ENCODE measurements at regions not wholly inside any gene's neighbourhood (a gene's known extent, or its start where the extent isn't known, plus 50 kb on each side); places are given as distances from the start of the nearest gene placed in this dataset.

DNA sequence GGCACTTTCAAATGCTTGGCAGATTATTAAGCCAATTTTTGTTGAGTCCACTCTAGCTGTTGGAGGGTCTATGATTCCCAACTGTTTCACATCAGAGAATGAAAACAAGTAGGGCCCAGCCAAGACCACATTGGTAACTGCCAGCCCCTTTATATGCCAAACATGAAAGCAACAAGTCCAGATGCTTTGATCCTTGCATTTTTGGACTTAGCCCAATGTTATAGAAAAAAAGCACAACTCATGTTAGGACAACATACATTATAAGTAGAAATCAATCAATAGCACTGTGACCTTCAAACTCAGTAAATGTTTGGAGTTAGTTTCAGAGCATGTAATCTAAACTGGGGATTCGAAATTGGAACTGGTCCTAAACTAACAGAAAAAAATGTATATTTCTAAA lies 674.7 kb downstream of the MECOM start:
- Mint-ChIP-seq H3K27ac (ENCODE audit: unreplicated experiment) (no peak overlapping the region), H3K27me3 (ENCODE audit: low read depth, unreplicated experiment) (no peaks in the 10 kb centered on the region), H3K4me3 (ENCODE audit: unreplicated experiment) (no peak overlapping the region), H3K9me3 (ENCODE audit: unreplicated experiment) (no peaks in the 10 kb centered on the region), H3K36me3 (ENCODE audit: low read depth, unreplicated experiment) (no peaks in the 10 kb centered on the region), H3K4me1 (ENCODE audit: low read depth, unreplicated experiment) (no peaks in the 10 kb centered on the region)
- no peaks in the 10 kb centered on the region for H3K4me1 ChIP-seq (ENCODE audit: insufficient read depth, low read length)
- H3K36me3 ChIP-seq (ENCODE audit: insufficient read depth, low read length): no peaks in the 10 kb centered on the region
- DNase-seq (ENCODE audit: low read depth) (no peak), FAIRE-seq (no peak)
- no peak overlapping the region for H3K9ac ChIP-seq (ENCODE audit: low read length)
- no peaks in the 10 kb centered on the region for H3K9me3 ChIP-seq (ENCODE audit: insufficient read depth, low read depth, low read length)
- no peak overlapping the region for H2AFZ ChIP-seq (ENCODE audit: low read depth, low read length)
- H3K4me3 ChIP-seq (ENCODE audit: insufficient read depth, low read depth, low read length): no peak overlapping the region
- H3K79me2 ChIP-seq (ENCODE audit: insufficient read depth, low read length): no peaks in the 10 kb centered on the region
- no peak overlapping the region for H3K4me2 ChIP-seq (ENCODE audit: low read length)
- no peaks in the 10 kb centered on the region for H3K27me3 ChIP-seq (ENCODE audit: insufficient read depth, low read length)
- no peak overlapping the region for H3K27ac ChIP-seq (ENCODE audit: low read depth, low read length)
- TF ChIP-seq, protein P1, sequence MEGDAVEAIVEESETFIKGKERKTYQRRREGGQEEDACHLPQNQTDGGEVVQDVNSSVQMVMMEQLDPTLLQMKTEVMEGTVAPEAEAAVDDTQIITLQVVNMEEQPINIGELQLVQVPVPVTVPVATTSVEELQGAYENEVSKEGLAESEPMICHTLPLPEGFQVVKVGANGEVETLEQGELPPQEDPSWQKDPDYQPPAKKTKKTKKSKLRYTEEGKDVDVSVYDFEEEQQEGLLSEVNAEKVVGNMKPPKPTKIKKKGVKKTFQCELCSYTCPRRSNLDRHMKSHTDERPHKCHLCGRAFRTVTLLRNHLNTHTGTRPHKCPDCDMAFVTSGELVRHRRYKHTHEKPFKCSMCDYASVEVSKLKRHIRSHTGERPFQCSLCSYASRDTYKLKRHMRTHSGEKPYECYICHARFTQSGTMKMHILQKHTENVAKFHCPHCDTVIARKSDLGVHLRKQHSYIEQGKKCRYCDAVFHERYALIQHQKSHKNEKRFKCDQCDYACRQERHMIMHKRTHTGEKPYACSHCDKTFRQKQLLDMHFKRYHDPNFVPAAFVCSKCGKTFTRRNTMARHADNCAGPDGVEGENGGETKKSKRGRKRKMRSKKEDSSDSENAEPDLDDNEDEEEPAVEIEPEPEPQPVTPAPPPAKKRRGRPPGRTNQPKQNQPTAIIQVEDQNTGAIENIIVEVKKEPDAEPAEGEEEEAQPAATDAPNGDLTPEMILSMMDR (IDR thresholded peaks at IDR 0.05; ENCODE audit: insufficient read depth, low read depth, low read length): no peak
- TF ChIP-seq EZH2 (IDR thresholded peaks at IDR 0.05; ENCODE audit: insufficient read depth, low read length): no peak
- H4K20me1 ChIP-seq (ENCODE audit: insufficient read depth, low read length): no peaks in the 10 kb centered on the region

DNA sequence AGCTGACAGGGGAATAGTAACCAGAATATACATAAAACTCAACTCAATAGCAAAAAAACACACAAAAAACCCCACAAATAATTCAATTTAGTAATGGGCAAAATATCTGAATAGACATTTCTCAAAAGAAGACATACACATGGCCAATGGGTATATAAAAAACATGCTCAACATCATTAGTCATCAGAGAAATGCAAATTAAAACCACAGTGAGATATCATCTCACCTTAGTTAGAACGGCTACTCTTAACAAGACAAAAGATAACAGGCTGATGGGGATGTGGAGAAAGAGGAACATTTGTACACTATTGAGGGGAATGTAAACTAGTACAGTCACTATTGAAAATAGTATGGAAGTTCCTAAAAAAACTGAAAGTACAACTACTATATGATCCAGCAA lies 678.6 kb downstream of the MECOM start:
- Histone ChIP-seq H3K4me1 (ENCODE audit: insufficient read depth, low read length) (no peaks in the 10 kb centered on the region), H3K4me3 (ENCODE audit: insufficient read depth, low read depth, low read length) (no peak overlapping the region), H2AFZ (ENCODE audit: low read depth, low read length) (no peak overlapping the region), H3K9me3 (ENCODE audit: insufficient read depth, low read depth, low read length) (no peaks in the 10 kb centered on the region), H4K20me1 (ENCODE audit: insufficient read depth, low read length) (no peaks in the 10 kb centered on the region), H3K27ac (ENCODE audit: low read depth, low read length) (no peak overlapping the region), H3K36me3 (ENCODE audit: insufficient read depth, low read length) (no peaks in the 10 kb centered on the region), H3K79me2 (ENCODE audit: insufficient read depth, low read length) (no peaks in the 10 kb centered on the region), H3K9ac (ENCODE audit: low read length) (no peak overlapping the region), H3K27me3 (ENCODE audit: insufficient read depth, low read length) (no peaks in the 10 kb centered on the region), H3K4me2 (ENCODE audit: low read length) (no peak overlapping the region)
- Mint-ChIP-seq H3K4me3 (ENCODE audit: unreplicated experiment) (no peak overlapping the region), H3K27me3 (ENCODE audit: low read depth, unreplicated experiment) (no peaks in the 10 kb centered on the region), H3K36me3 (ENCODE audit: low read depth, unreplicated experiment) (no peaks in the 10 kb centered on the region), H3K27ac (ENCODE audit: unreplicated experiment) (no peak overlapping the region), H3K9me3 (ENCODE audit: unreplicated experiment) (no peaks in the 10 kb centered on the region), H3K4me1 (ENCODE audit: low read depth, unreplicated experiment) (no peaks in the 10 kb centered on the region)
- no peak for FAIRE-seq
- no peak for TF ChIP-seq EZH2 (IDR thresholded peaks at IDR 0.05; ENCODE audit: insufficient read depth, low read length)
- TF ChIP-seq, protein P1 (IDR thresholded peaks at IDR 0.05; ENCODE audit: insufficient read depth, low read depth, low read length): no peak
- peak; percentile 36 for DNase-seq (ENCODE audit: low read depth)

DNA sequence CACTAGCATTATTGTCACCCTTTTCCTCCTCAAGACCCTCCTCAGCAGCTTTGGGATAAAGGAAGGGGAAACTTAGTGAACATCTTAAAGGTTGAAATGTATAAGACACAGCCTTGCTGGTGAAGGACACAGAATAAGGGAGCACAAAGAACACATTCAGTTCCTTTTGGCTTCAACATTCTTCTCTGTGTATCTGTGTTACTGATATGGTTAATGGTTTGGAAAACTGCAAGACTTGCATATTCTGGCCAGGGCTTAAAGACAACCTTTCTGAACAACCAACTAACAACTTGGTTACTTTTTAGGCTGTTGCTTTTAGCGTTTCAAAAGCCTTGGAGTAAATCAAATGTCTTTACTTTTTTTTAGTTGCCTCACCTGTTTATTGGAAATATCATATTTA lies 680.5 kb downstream of the MECOM start:
- Histone ChIP-seq H3K27me3 (ENCODE audit: insufficient read depth, low read length) (no peaks in the 10 kb centered on the region), H3K27ac (ENCODE audit: low read depth, low read length) (no peak overlapping the region), H3K4me2 (ENCODE audit: low read length) (no peak overlapping the region), H3K36me3 (ENCODE audit: insufficient read depth, low read length) (no peaks in the 10 kb centered on the region), H4K20me1 (ENCODE audit: insufficient read depth, low read length) (no peaks in the 10 kb centered on the region), H3K9me3 (ENCODE audit: insufficient read depth, low read depth, low read length) (no peaks in the 10 kb centered on the region), H3K4me3 (ENCODE audit: insufficient read depth, low read depth, low read length) (no peak overlapping the region), H2AFZ (ENCODE audit: low read depth, low read length) (no peak overlapping the region), H3K79me2 (ENCODE audit: insufficient read depth, low read length) (no peaks in the 10 kb centered on the region), H3K4me1 (ENCODE audit: insufficient read depth, low read length) (no peaks in the 10 kb centered on the region), H3K9ac (ENCODE audit: low read length) (no peak overlapping the region)
- Mint-ChIP-seq H3K27me3 (ENCODE audit: low read depth, unreplicated experiment) (no peaks in the 10 kb centered on the region), H3K9me3 (ENCODE audit: unreplicated experiment) (no peaks in the 10 kb centered on the region), H3K4me3 (ENCODE audit: unreplicated experiment) (no peak overlapping the region), H3K27ac (ENCODE audit: unreplicated experiment) (no peak overlapping the region), H3K4me1 (ENCODE audit: low read depth, unreplicated experiment) (no peaks in the 10 kb centered on the region), H3K36me3 (ENCODE audit: low read depth, unreplicated experiment) (no peaks in the 10 kb centered on the region)
- TF ChIP-seq, protein P1 (IDR thresholded peaks at IDR 0.05; ENCODE audit: insufficient read depth, low read depth, low read length): no peak
- no peak for TF ChIP-seq EZH2 (IDR thresholded peaks at IDR 0.05; ENCODE audit: insufficient read depth, low read length)
- FAIRE-seq (no peak), DNase-seq (ENCODE audit: low read depth) (no peak)
